ENCODE measurements at regions not wholly inside any gene's neighbourhood (a gene's known extent, or its start where the extent isn't known, plus 50 kb on each side); places are given as distances from the start of the nearest gene placed in this dataset.

GRCh38 chr6:78308025-78308424, 559.3 kb upstream of the IRAK1BP1 start:
- no peaks in the 10 kb centered on the region for H3K36me3 ChIP-seq (ENCODE audit: control insufficient read depth, insufficient read depth, low read length)
- H3K4ac ChIP-seq (ENCODE audit: low read depth, low read length) = no peak overlapping the region
- no peak overlapping the region for H4K8ac ChIP-seq (ENCODE audit: low read depth in 2 of 2, low read length in 2 of 2)
- H3K27me3 ChIP-seq (ENCODE audit: control insufficient read depth, insufficient read depth, low read length) = no peaks in the 10 kb centered on the region
- no peak overlapping the region for H3K9ac ChIP-seq (ENCODE audit: low read depth, low read length)
- H2AK9ac ChIP-seq (replicated peaks; ENCODE audit: low read depth, low read length, poor library complexity) = no peak overlapping the region
- no peak overlapping the region for H3K4me3 ChIP-seq (ENCODE audit: insufficient read depth, low read depth, low read length)
- no peak overlapping the region for H4K5ac ChIP-seq (ENCODE audit: low read depth, low read length)
- CTCF ChIA-PET = no interaction called here
- no peak overlapping the region for H3K23ac ChIP-seq (ENCODE audit: low read depth, low read length)
- H3K4me2 ChIP-seq (ENCODE audit: low read depth, low read length) = no peak overlapping the region
- no peaks in the 10 kb centered on the region for H4K20me1 ChIP-seq (ENCODE audit: insufficient read depth, low read length)
- no peak overlapping the region for H2AFZ ChIP-seq (replicated peaks; ENCODE audit: low read length, poor library complexity)
- no peaks in the 10 kb centered on the region for H3K4me1 ChIP-seq (ENCODE audit: control insufficient read depth, insufficient read depth, low read length)
- DNase-seq = no peak
- ATAC-seq (ENCODE audit: low read depth) = no peak
- in situ Hi-C loops (cut with MboI; ENCODE audit: low sequenced_read_pairs) = no loop called here
- no peak overlapping the region for H2BK15ac ChIP-seq (ENCODE audit: low read depth, low read length)
- dilution Hi-C loops (cut with HindIII; ENCODE audit: low sequenced_read_pairs, unreplicated experiment) = no loop called here
- H2BK5ac ChIP-seq (ENCODE audit: low read depth, low read length, poor library complexity, severe bottlenecking) = no peak overlapping the region
- H3K56ac ChIP-seq (ENCODE audit: extremely low read depth, insufficient read depth, low read length) = no peak overlapping the region
- TF ChIP-seq RAD21 (IDR thresholded peaks at IDR 0.05; ENCODE audit: low read length) = no peak
- no peak for TF ChIP-seq RFX5 (IDR thresholded peaks at IDR 0.05; ENCODE audit: low read depth, low read length)
- TF ChIP-seq, protein P1, sequence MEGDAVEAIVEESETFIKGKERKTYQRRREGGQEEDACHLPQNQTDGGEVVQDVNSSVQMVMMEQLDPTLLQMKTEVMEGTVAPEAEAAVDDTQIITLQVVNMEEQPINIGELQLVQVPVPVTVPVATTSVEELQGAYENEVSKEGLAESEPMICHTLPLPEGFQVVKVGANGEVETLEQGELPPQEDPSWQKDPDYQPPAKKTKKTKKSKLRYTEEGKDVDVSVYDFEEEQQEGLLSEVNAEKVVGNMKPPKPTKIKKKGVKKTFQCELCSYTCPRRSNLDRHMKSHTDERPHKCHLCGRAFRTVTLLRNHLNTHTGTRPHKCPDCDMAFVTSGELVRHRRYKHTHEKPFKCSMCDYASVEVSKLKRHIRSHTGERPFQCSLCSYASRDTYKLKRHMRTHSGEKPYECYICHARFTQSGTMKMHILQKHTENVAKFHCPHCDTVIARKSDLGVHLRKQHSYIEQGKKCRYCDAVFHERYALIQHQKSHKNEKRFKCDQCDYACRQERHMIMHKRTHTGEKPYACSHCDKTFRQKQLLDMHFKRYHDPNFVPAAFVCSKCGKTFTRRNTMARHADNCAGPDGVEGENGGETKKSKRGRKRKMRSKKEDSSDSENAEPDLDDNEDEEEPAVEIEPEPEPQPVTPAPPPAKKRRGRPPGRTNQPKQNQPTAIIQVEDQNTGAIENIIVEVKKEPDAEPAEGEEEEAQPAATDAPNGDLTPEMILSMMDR (conservative IDR thresholded peaks at IDR 0.05; ENCODE audit: low read depth, low read length) = no peak
- no peak for TF ChIP-seq MXI1 (IDR thresholded peaks at IDR 0.05; ENCODE audit: borderline replicate concordance, low read depth, low read length)
- no peak for TF ChIP-seq RCOR1 (IDR thresholded peaks at IDR 0.05; ENCODE audit: insufficient replicate concordance, low read length)
- TF ChIP-seq FOS (IDR thresholded peaks at IDR 0.05; ENCODE audit: low read depth, low read length) = no peak
- TF ChIP-seq CHD1 (IDR thresholded peaks at IDR 0.05; ENCODE audit: low read depth, low read length) = no peak
- TF ChIP-seq CEBPB (IDR thresholded peaks at IDR 0.05; ENCODE audit: low read depth, low read length) = no peak
- TF ChIP-seq BHLHE40 (IDR thresholded peaks at IDR 0.05; ENCODE audit: low read depth, low read length) = no peak
- TF ChIP-seq, protein P2, sequence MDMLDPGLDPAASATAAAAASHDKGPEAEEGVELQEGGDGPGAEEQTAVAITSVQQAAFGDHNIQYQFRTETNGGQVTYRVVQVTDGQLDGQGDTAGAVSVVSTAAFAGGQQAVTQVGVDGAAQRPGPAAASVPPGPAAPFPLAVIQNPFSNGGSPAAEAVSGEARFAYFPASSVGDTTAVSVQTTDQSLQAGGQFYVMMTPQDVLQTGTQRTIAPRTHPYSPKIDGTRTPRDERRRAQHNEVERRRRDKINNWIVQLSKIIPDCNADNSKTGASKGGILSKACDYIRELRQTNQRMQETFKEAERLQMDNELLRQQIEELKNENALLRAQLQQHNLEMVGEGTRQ (IDR thresholded peaks at IDR 0.05; ENCODE audit: low read depth, low read length) = no peak
- no peak for TF ChIP-seq NFE2L2 (IDR thresholded peaks at IDR 0.05; ENCODE audit: low read depth, low read length)
- no peak for TF ChIP-seq ELK1 (IDR thresholded peaks at IDR 0.05; ENCODE audit: borderline replicate concordance, low read depth, low read length)
- no peak for TF ChIP-seq MAZ (IDR thresholded peaks at IDR 0.05; ENCODE audit: borderline replicate concordance, low read depth, low read length)
- no peak for TF ChIP-seq MAFK (IDR thresholded peaks at IDR 0.05; ENCODE audit: low read depth, low read length)
- no peak for TF ChIP-seq SMC3 (IDR thresholded peaks at IDR 0.05; ENCODE audit: low read depth, low read length)
- TF ChIP-seq POLR2A (IDR thresholded peaks at IDR 0.05; ENCODE audit: low read depth, low read length) = no peak
- BruUV-seq (replicated peaks) = no TSS peak
- POLR2A ChIA-PET (ENCODE audit: unreplicated experiment) = no interaction called here
- no peak overlapping the region for H3K18ac ChIP-seq (ENCODE audit: low read depth, low read length)
- H3K27ac ChIP-seq (ENCODE audit: insufficient read depth, low read length) = no peak overlapping the region
- H3K14ac ChIP-seq (replicated peaks; ENCODE audit: low read depth, low read length) = no peak overlapping the region
- no peaks in the 10 kb centered on the region for H3K9me3 ChIP-seq (ENCODE audit: control insufficient read depth, insufficient read depth, low read length)
- no peaks in the 10 kb centered on the region for H3K79me1 ChIP-seq (ENCODE audit: low read depth in 1 of 2, low read length in 2 of 2)
- no peak overlapping the region for H2BK120ac ChIP-seq (ENCODE audit: low read depth, low read length)
- H4K91ac ChIP-seq (ENCODE audit: insufficient read depth, low read depth, low read length) = no peak overlapping the region
- intact Hi-C loops (cut with micrococcal nuclease) = no loop called here
- no peaks in the 10 kb centered on the region for H3K9me1 ChIP-seq (ENCODE audit: insufficient read depth, low read length)
- no peak overlapping the region for H2AK5ac ChIP-seq (ENCODE audit: low read depth, low read length)
- no peak overlapping the region for H2BK20ac ChIP-seq (ENCODE audit: low read depth, low read length)

Measured in IMR-90 (cell line).